ENCODE measurements at regions not wholly inside any gene's neighbourhood (a gene's known extent, or its start where the extent isn't known, plus 50 kb on each side); places are given as distances from the start of the nearest gene placed in this dataset.
A peak's percentile ranks its signal among the peaks of the same experiment; 100 is the strongest.

DNA sequence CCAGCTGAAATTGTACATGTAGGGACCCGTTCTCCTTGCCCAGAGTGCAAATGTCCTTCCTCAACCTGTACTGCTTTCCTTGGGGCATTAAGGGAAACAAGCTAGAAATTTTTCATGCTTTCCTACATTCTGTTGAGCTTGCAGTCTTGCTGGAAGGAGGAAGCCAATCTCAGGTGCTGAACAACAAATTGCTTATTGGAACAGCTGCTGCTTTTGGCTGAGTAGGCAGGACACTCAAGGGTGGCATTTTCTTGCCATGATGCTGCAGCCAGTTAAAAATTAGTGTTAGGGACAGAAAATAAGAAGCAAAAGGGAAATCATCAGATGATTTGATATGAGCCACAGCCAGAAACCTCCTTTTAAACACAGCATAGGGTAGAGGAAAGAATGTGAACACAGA is 223.7 kb downstream of the QDPR start:
- DNase-seq, result no peak

GRCh38 chr4:17286752-17287460 is 225.0 kb downstream of the QDPR start:
- no peak for DNase-seq

- DNase-seq, result no peak
These were observed 226.1 kb downstream of the QDPR start for GRCh38 chr4:17285747-17286146.

DNA sequence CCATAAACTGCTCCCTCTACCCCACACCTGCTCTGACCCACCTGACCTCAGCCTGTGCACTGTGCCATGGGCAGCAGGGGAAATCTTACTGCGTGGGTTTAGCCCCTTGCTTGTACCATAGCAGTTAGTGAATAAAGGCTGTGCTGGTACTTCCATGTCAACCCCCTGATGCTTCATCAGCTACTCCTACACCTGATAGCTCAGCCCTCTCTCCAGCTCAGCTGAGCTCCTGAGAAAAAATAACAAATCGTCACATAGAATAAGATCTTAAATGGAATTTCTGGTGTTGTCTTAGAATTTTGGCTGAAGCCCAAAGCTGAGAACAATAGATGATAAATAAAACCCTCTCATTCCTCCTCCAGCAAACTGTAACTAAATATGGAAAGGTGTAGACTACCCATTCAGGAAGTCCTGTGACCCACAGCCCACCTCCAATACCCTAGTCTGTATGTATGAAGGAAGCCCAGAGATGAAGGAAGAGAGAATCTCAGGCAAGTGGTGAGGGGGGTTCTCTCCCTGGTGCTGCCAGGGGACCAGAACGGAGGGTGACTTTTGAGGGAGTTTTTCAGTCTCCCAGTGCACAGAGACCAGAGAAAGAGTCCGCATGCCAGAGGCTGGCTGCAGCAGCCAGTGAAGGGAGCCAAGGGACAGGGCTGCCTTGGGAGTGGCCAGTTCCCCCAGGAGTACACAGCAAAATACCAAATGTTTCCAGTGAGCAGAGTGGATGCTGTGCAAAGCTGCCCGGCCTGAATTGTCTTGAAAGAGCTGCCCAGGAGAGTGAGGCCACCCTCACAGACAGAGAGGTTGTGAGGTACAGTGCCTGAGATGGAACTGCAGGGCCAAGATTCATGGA is 227.3 kb downstream of the QDPR start:
- no peak for DNase-seq

DNA sequence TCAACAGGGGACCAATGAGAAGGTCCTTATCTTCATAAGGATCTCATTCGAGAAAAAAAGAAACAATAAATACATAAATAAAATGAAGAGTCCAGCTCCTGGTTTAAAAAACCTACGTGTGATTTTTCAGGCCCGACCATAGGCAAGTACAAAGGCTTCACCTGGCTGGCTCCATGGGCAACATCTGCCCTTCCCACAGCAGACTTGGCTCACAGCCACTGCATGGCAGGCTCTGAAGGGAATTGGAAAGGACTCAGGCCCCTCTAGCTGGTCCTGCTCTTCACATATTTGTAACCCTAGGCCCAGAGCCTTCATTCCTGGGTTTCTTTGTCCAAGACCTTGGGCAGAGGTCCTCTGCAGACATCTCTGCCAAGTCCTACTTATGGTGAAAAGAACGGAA is 228.1 kb downstream of the QDPR start:
- no peak for DNase-seq

DNA sequence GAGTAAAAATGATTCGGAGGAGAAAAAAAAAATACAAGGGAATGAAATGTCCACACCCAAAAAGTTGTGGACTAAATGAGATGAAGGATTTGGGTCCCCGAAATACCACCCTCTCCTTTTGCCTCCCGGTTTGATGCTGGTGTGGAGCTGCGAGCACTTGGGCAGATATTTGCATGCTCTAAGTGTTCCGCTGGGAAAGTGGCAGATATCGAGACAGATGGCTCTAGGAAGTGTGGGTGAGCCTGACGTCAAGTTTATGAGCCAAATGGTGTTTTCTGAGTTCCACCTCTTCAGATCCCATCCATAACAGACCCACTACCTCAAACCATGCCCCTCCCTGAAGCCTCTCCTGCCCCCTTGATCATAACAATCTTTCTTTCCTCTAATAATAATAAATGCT is 228.6 kb downstream of the QDPR start:
- DNase-seq, result no peak

GRCh38 chr4:17280261-17281018 is 231.4 kb downstream of the QDPR start:
- no peak for DNase-seq

DNA sequence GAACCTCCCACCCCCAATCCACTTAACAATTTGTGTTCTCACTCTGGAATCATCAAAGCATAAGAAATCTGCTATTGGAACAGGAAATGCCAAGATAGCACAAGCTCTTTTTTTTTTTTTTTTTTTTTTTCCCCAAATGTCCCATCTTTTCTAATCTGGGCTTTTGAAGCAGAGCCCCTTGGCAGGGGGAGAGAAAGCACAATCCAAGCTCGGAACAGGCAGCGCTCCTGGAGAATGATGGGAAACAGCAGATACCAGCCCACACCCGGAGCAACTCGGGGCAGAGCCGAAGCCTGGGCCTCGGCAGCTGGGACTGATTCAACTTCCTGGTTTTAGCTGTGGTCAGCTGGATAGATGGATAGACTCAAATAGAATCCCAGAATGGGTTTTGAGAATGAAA is 235.1 kb downstream of the QDPR start:
- DNase-seq, result peak; percentile 56

DNA sequence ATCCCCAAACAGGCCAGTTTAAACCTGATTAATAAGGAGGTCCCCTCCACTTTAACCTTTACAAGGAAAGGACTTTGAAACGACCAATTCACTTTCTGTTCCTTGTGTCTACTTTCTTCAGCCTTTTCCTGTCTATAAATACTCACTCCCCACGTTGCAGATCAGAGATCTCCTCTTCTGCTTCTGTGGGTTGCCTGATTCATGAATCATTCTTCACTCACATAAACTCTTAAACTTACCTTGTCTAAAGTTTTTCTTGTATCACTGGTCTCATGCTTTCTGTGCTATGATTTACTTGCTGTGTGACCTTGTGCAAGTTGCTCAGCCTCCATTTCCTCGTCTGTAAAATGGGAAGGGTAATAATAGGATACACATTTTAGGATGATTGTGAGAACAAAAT is 236.1 kb downstream of the QDPR start:
- DNase-seq, result no peak

DNA sequence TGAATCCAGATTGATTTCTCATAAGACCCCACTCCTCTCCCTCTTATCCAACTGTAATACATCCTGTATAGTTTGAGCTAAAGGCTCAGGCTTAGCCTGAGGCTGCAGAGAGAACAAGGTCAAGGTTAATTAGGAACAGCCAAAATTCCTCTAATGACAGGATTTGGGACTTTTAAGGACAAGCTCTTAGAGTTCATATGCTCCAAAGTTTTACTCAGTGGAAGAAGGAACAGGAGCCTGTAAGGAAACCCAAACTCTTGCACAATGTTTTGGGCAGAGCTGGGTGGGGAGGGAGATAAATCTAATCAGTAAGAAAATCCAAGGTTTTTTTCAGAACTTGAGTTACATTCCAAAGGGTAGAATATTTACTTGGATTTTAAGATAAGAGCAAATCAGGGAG is 238.8 kb downstream of the QDPR start:
- no peak for DNase-seq

DNA sequence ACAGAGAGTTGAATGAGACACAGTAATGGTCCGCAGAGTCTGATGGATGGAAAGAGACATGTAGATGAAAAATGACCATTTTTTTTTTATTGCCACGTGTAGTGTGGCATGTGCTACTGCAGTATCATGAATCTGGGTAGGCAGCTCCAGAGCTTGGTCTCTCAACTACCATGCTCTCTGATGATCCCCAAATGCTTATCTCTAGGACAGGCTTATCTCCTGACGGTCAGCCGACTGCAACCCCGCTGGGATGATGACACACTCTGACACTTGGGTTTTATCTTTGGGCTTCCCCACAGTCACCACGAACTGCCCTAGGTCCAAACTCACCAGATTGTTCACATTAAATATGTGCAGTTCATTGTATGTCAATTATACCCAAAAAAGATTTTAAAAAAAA is 239.7 kb downstream of the QDPR start:
- no peak for DNase-seq

- DNase-seq, result no peak
These were observed 246.2 kb downstream of the QDPR start for GRCh38 chr4:17265653-17266052.

- no peak for DNase-seq
These were observed 246.8 kb downstream of the QDPR start for GRCh38 chr4:17265139-17265538.

DNA sequence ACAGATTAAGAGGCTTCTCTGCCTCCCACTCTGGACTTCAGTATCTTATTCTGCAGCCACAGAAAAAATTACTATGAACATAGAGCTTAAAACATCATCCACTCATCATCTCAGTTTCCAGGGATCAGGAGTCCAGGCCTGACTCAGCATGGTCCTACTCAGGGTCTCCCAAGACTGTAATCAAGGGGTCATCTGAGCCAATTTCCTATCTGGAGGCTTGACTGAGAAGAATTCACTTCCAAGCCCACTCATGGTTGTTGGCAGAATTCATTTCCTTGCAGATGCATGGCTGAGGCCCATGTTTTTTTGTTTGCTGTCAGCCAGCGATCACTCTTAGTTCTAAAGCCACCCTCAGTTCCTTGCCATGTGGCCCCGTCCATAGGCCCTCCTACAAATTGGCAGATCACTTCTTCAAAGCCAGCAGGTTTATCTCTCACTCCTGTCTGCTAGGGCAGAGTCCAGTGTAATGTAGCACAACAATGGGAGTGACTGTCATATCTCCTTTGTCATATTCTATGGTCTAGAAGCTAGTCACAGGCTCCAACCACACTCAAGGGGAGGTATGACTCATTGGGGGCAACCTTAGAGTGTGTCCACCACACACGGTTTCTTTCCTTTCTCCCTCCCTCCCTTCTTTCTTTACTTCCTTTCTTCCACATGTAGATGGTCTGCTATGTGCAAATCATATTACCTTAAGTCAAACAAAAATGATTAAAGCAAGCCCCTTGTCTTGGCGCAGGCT is 251.6 kb downstream of the QDPR start:
- no peak for DNase-seq

DNA sequence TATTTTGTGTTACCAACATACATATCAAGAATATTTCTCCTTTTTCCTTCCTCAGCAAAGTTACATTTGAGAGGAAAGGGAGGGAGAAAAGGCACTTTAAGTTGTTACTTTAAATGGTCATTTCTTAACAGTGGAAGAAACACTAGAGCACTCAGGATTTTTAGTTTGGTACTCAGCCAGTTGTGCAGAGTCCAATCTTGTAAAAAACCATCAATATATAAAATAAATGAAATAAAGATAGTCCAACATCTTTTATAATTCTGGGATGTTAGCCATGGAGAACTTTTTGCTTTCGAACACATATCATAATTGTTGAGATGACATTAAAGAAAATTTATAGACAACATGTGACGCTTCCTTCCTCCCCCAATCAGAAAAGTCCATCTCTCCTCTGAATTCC is 253.8 kb downstream of the QDPR start:
- DNase-seq, result no peak

- no peak for DNase-seq
These were observed 259.8 kb downstream of the QDPR start for GRCh38 chr4:17252131-17252530.

DNA sequence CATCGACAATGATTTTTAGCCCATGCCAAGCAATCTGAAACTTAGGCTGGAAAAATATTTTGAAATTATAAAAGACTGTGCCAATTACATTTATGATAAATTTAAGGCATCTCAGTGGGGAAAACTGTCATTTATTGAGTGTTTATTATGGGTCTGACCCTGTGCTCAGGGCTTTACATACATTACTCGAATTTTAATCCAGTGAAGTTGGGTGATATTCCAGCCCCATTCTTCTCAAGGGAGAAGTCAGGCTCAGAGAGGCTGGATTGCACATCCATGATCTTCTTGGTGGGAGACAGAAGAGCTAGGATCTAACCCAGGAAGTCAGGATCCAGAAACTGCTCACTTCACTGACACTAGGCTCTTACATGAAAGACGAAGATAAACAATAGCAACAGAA is 260.8 kb downstream of the QDPR start:
- DNase-seq, result no peak

- DNase-seq, result no peak
These were observed 261.3 kb downstream of the QDPR start for GRCh38 chr4:17250591-17250990.

GRCh38 chr4:17246656-17247055 is 265.2 kb downstream of the QDPR start:
- DNase-seq, result no peak

DNA sequence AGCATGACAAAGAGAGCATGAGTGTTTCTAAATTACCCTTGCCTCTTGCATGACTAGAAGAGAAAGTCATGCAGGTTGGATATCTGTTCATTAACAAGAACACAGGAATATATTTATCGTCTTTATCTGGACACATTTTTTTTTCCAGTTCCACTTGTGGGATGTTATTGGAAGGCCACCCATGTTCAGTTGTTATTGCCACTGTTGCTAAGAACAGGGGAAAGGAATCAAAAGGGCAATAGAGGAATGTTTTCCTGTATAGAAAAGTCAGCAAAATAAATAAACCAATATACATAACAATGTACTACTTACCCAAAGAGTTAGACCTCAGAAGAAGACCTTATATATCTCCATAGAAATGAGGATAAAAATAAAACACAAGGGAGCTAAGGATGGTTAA is 270.1 kb downstream of the QDPR start:
- DNase-seq, result no peak

- no peak for DNase-seq
These were observed 273.3 kb downstream of the QDPR start for GRCh38 chr4:17238633-17239032.

DNA sequence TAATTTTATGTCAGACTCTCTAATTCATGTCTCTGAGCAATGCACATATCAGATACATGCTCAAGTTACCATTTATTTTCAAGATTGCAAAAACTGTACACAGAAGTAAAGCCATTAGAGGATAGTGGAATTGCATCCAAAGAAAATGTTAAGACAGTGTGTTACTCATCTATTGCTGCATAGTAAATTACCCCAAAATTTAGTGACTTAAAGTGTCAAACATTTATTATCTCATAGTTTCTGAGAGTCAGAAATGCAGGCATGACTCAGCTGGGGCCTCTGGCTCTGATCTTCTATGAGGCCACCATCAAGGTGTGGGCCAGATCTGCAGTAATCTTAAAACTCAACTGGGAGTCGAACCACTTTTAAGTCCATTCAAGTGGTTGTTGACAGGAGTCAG is 275.2 kb downstream of the QDPR start:
- peak; percentile 66 for DNase-seq

DNA sequence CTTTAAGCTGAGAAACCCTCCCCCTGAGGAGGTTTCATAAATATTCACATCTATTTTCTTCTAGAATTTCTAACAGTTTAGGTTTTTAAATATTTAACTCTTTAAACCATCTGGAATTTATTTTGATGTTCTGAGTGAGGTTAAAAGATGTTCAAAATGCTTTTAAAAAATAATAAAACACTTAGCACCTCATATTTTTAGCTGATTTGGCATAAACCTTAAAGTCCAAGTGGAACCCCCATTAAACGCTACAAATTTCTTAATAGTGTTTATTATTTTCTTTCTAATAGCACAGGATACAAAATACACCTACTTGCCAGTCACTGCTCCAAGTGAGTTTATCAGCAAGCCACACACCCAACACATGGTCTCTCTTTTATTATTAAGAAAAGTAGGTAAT is 277.2 kb downstream of the QDPR start:
- no peak for DNase-seq

Data from HCEC 1CT (cell line).